Stomach (tissue), 8 donors: ENCODE measurements at regions not wholly inside any gene's neighbourhood (a gene's known extent, or its start where the extent isn't known, plus 50 kb on each side); places are given as distances from the start of the nearest gene placed in this dataset.

ENCODE experiments used
- DNase-seq, 2 donors: peaks; one replicate each; pipeline versions ENCODE4 v3.0.0 to v3.0.0-alpha.2; 2013 to 2019
- H3K27ac ChIP-seq, 5 donors: fragments of 200-600 bp in 4 of 5; sonication (generic) in 4 of 5; one replicate each; pipeline ENCODE4 v1.5.1; 2013 to 2019; ENCODE audit warnings: mild to moderate bottlenecking in 1 of 5, moderate library complexity in 1 of 5
- H3K27me3 ChIP-seq, 3 donors: fragments of 200-600 bp; sonication (generic); one replicate each; pipeline ENCODE4 v1.5.1; 2017 to 2019; ENCODE audit warnings: mixed run types in 1 of 3
- H3K36me3 ChIP-seq, 4 donors: fragments of 200-600 bp; sonication (generic); 1 replicate in 3 of 4; 2 replicates in 1 of 4; pipeline ENCODE4 v1.5.1; 2016 to 2019
- H3K4me1 ChIP-seq, 4 donors: fragments of 200-600 bp; sonication (generic); one replicate each; pipeline ENCODE4 v1.5.1; 2016 to 2019
- H3K4me3 ChIP-seq, 4 donors: fragments of 200-600 bp; sonication (generic) in 3 of 4; one replicate each; pipeline ENCODE4 v1.5.1; 2016 to 2019; ENCODE audit warnings: mild to moderate bottlenecking in 1 of 4
- H3K9me3 ChIP-seq, 4 donors: fragments of 200-600 bp; sonication (generic); one replicate each; pipeline ENCODE4 v1.5.1; 2016 to 2019
- CTCF ChIP-seq, 7 experiments: fragments of 450-650 bp in 4 of 7; fragments of 200-600 bp in 3 of 7; sonication (generic) in 3 of 7; IDR thresholded peaks; one replicate each; pipeline ENCODE4 v1.5.1; 2016 to 2019; ENCODE audit warnings: antibody characterized with exemption in 7 of 7, control low read depth in 2 of 7, mild to moderate bottlenecking in 1 of 7
- EP300 ChIP-seq: sonication (generic); formaldehyde crosslinking; IDR thresholded peaks from one replicate; pipeline ENCODE4 v1.6.1; 2017; ENCODE audit warnings: antibody characterized with exemption
- POLR2A ChIP-seq, 4 donors: fragments of 450-650 bp; IDR thresholded peaks; one replicate each; pipeline ENCODE4 v1.6.1; 2016; ENCODE audit warnings: antibody characterized with exemption in 4 of 4, control low read depth in 2 of 4, mild to moderate bottlenecking in 1 of 4, moderate library complexity in 1 of 4
- POLR2AphosphoS5 ChIP-seq, 3 donors: sonication (generic); formaldehyde crosslinking; IDR thresholded peaks; one replicate each; pipeline ENCODE4 v1.6.1; 2016; ENCODE audit warnings: antibody characterized with exemption in 3 of 3
- WGBS, 5 donors: extraction: QIAGEN DNeasy Blood & Tissue Kit in 3 of 5; methylation state at CpG; one replicate each; pipeline versions ENCODE4 v1.1.5 to v1.1.7; 2013 to 2018; 5-methylcytosine and 5-hydroxymethylcytosine counted together
- intact Hi-C: fragments of 100-400 bp; cut with DNase I; formaldehyde crosslinking; loops from one replicate; pipeline ENCODE4 v1.15.1; 2023; ENCODE audit warnings: low total_unique reads
- donor health status: healthy with polysubstance abuse.
- donor health status: Bipolar disorder and iron deficiency.
- donor health status: healthy.

GRCh38 chr13:74708629-74709028, 574.4 kb upstream of the KLF12 start:
- 59 to 96% (median 60%) methylated on average over 3 of the region's 3 CpGs for WGBS, 5 donors
- H3K27me3 ChIP-seq = no peaks in the 10 kb centered on the region
- no peak overlapping the region for H3K4me3 ChIP-seq
- intact Hi-C loops = no loop called here
- no peaks in the 10 kb centered on the region for H3K36me3 ChIP-seq
- H3K4me1 ChIP-seq = no peaks in the 10 kb centered on the region
- TF ChIP-seq POLR2A (IDR thresholded peaks at IDR 0.05) (no peak), POLR2AphosphoS5 (IDR thresholded peaks at IDR 0.05) (no peak), EP300 (no peak), CTCF (IDR thresholded peaks at IDR 0.05) (no peak)
- H3K9me3 ChIP-seq = no peaks in the 10 kb centered on the region
- no peak for DNase-seq
- no peak overlapping the region for H3K27ac ChIP-seq

GRCh38 chr13:74707291-74707690, 573.1 kb upstream of the KLF12 start:
- no peak overlapping the region for H3K4me3 ChIP-seq
- no peaks in the 10 kb centered on the region for H3K9me3 ChIP-seq
- intact Hi-C loops = no loop called here
- H3K27ac ChIP-seq = no peak overlapping the region
- no peaks in the 10 kb centered on the region for H3K27me3 ChIP-seq
- no peaks in the 10 kb centered on the region for H3K36me3 ChIP-seq
- H3K4me1 ChIP-seq = no peaks in the 10 kb centered on the region
- no peak for TF ChIP-seq POLR2AphosphoS5 (IDR thresholded peaks at IDR 0.05)
- no peak for TF ChIP-seq CTCF (IDR thresholded peaks at IDR 0.05)
- TF ChIP-seq POLR2A (IDR thresholded peaks at IDR 0.05) = no peak
- TF ChIP-seq EP300 = no peak
- WGBS, 5 donors = 44 to 66% (median 48%) methylated on average over 1 of the region's 1 CpG
- peak in 1 of 2 donors; percentile 13 for DNase-seq

GRCh38 chr13:74706801-74707200, 572.6 kb upstream of the KLF12 start:
- DNase-seq = no peak
- no peaks in the 10 kb centered on the region for H3K9me3 ChIP-seq
- WGBS, 5 donors = 33 to 51% (median 36%) methylated on average over 2 of the region's 2 CpGs

GRCh38 chr13:74705438-74705837, 571.2 kb upstream of the KLF12 start:
- intact Hi-C loops = no loop called here
- Histone ChIP-seq H3K4me3 (no peak overlapping the region), H3K36me3 (no peaks in the 10 kb centered on the region), H3K27me3 (no peaks in the 10 kb centered on the region), H3K27ac (no peak overlapping the region), H3K9me3 (no peaks in the 10 kb centered on the region), H3K4me1 (no peaks in the 10 kb centered on the region)
- 91 to 96% (median 94%) methylated on average over 2 of the region's 2 CpGs for WGBS, 5 donors
- TF ChIP-seq POLR2AphosphoS5 (IDR thresholded peaks at IDR 0.05) = no peak
- no peak for TF ChIP-seq CTCF (IDR thresholded peaks at IDR 0.05)
- TF ChIP-seq EP300 = no peak
- TF ChIP-seq POLR2A (IDR thresholded peaks at IDR 0.05) = no peak
- DNase-seq = no peak

More at GRCh38 chr13:74706801-74707200, 572.6 kb upstream of the KLF12 start:
- no peaks in the 10 kb centered on the region for H3K36me3 ChIP-seq
- H3K4me3 ChIP-seq = no peak overlapping the region
- no peak overlapping the region for H3K27ac ChIP-seq
- no peaks in the 10 kb centered on the region for H3K27me3 ChIP-seq
- intact Hi-C loops = no loop called here
- TF ChIP-seq CTCF (IDR thresholded peaks at IDR 0.05) (no peak), EP300 (no peak), POLR2AphosphoS5 (IDR thresholded peaks at IDR 0.05) (no peak), POLR2A (IDR thresholded peaks at IDR 0.05) (no peak)
- H3K4me1 ChIP-seq = no peaks in the 10 kb centered on the region
